OCI-LY3 (cell line): ENCODE measurements at regions not wholly inside any gene's neighbourhood (a gene's known extent, or its start where the extent isn't known, plus 50 kb on each side); places are given as distances from the start of the nearest gene placed in this dataset.

Experiments used
- H2AFZ ChIP-seq: fragments of 200-600, 300-600 bp; shearing (Covaris generic); 2 replicates; pipeline ENCODE4 v1.6.0; 2014; ENCODE audit warnings: antibody characterized with exemption, low read depth, low read length
- H3K27ac ChIP-seq: fragments of 200-600, 300-600 bp; sonication (generic); 2 replicates; pipeline ENCODE4 v1.5.1; 2014; ENCODE audit warnings: mild to moderate bottlenecking, low read length, moderate library complexity, mixed read lengths
- H3K27me3 ChIP-seq: fragments of 200-600, 300-600 bp; sonication (generic); 2 replicates; pipeline ENCODE4 v1.6.1; 2014; ENCODE audit warnings: low read depth, low read length, mixed read lengths
- H3K36me3 ChIP-seq: fragments of 200-600, 300-600 bp; sonication (generic); replicated peaks from 2 replicates; pipeline ENCODE3; 2014; ENCODE audit warnings: low read depth, low read length, mixed read lengths
- H3K4me1 ChIP-seq: fragments of 300-600, 200-600 bp; sonication (generic); 2 replicates; pipeline ENCODE4 v1.6.1; 2014; ENCODE audit warnings: low read length, mixed read lengths
- H3K4me2 ChIP-seq: fragments of 200-600, 300-600 bp; sonication (generic); 2 replicates; pipeline ENCODE4 v1.6.1; 2014; ENCODE audit warnings: low read length, mixed read lengths
- H3K4me3 ChIP-seq: fragments of 300-600, 200-600 bp; sonication (generic); 2 replicates; pipeline ENCODE4 v1.5.1; 2014; ENCODE audit warnings: antibody characterized with exemption, mild to moderate bottlenecking, low read length, moderate library complexity
- H3K79me2 ChIP-seq: fragments of 300-600, 200-600 bp; shearing (Covaris generic); 2 replicates; pipeline ENCODE4 v1.6.1; 2014; ENCODE audit warnings: mild to moderate bottlenecking, low read length, mixed read lengths
- H3K9ac ChIP-seq: fragments of 300-600, 200-600 bp; shearing (Covaris generic); 2 replicates; pipeline ENCODE4 v1.6.0; 2014; ENCODE audit warnings: mild to moderate bottlenecking, low read length, moderate library complexity
- H3K9me3 ChIP-seq: fragments of 200-600, 300-600 bp; shearing (Covaris generic); 2 replicates; pipeline ENCODE4 v1.6.1; 2014; ENCODE audit warnings: low read length, mixed read lengths; ENCODE audit not compliant: insufficient read depth
- H4K20me1 ChIP-seq: fragments of 200-600, 300-600 bp; sonication (generic); 2 replicates; pipeline ENCODE4 v1.6.1; 2016; ENCODE audit warnings: low read length, mixed read lengths; ENCODE audit not compliant: insufficient read depth
- CTCF ChIP-seq: fragments of 200-600, 300-600 bp; sonication (generic); IDR thresholded peaks from 2 replicates; pipeline ENCODE4 v1.5.1; 2014; ENCODE audit warnings: antibody characterized with exemption, low read length, low read depth
- EZH2phosphoT487 ChIP-seq: fragments of 200-600 bp; shearing (Covaris generic); IDR thresholded peaks from 2 replicates; pipeline ENCODE4 v1.6.1; 2018; ENCODE audit warnings: antibody characterized with exemption, mixed run types, low read depth

GRCh38 chr1:100624886-100625610 is 87.1 kb downstream of the GPR88 start:
- no peak overlapping the region for H3K4me2 ChIP-seq
- no peak overlapping the region for H2AFZ ChIP-seq
- H3K79me2 ChIP-seq: no peaks in the 10 kb centered on the region
- H3K9ac ChIP-seq: no peak overlapping the region
- H3K9me3 ChIP-seq: no peaks in the 10 kb centered on the region
- TF ChIP-seq CTCF: no peak
- no peak for TF ChIP-seq EZH2phosphoT487
- no peaks in the 10 kb centered on the region for H3K36me3 ChIP-seq
- H3K27me3 ChIP-seq: no peaks in the 10 kb centered on the region
- no peak overlapping the region for H3K27ac ChIP-seq
- no peaks in the 10 kb centered on the region for H4K20me1 ChIP-seq
- no peak overlapping the region for H3K4me3 ChIP-seq
- peaks cover 4% of the 10 kb centered on the region for H3K4me1 ChIP-seq

- Histone ChIP-seq H3K4me2 (no peak overlapping the region), H3K9ac (no peak overlapping the region), H4K20me1 (no peaks in the 10 kb centered on the region), H3K27ac (no peak overlapping the region), H3K79me2 (no peaks in the 10 kb centered on the region), H3K27me3 (no peaks in the 10 kb centered on the region), H3K4me1 (peaks cover 4% of the 10 kb centered on the region), H3K9me3 (no peaks in the 10 kb centered on the region), H2AFZ (no peak overlapping the region), H3K36me3 (no peaks in the 10 kb centered on the region), H3K4me3 (no peak overlapping the region)
- no peak for TF ChIP-seq CTCF
- no peak for TF ChIP-seq EZH2phosphoT487
These were observed 88.5 kb downstream of the GPR88 start for GRCh38 chr1:100626397-100626796.

- H3K4me2 ChIP-seq: no peak overlapping the region
- no peaks in the 10 kb centered on the region for H4K20me1 ChIP-seq
- peaks cover 4% of the 10 kb centered on the region for H3K4me1 ChIP-seq
- H3K79me2 ChIP-seq: no peaks in the 10 kb centered on the region
- H3K27me3 ChIP-seq: no peaks in the 10 kb centered on the region
- H3K9me3 ChIP-seq: no peaks in the 10 kb centered on the region
- TF ChIP-seq CTCF: no peak
- no peak for TF ChIP-seq EZH2phosphoT487
- H3K9ac ChIP-seq: no peak overlapping the region
- H2AFZ ChIP-seq: no peak overlapping the region
- no peak overlapping the region for H3K27ac ChIP-seq
- H3K4me3 ChIP-seq: no peak overlapping the region
- H3K36me3 ChIP-seq: no peaks in the 10 kb centered on the region
These were observed 89.2 kb downstream of the GPR88 start for GRCh38 chr1:100627054-100627716.

GRCh38 chr1:100627936-100628335 is 90.0 kb downstream of the GPR88 start:
- no peak overlapping the region for H3K27ac ChIP-seq
- H3K9ac ChIP-seq: no peak overlapping the region
- H3K9me3 ChIP-seq: no peaks in the 10 kb centered on the region
- no peak overlapping the region for H3K4me3 ChIP-seq
- H3K4me1 ChIP-seq: peaks cover 4% of the 10 kb centered on the region
- TF ChIP-seq EZH2phosphoT487: no peak
- TF ChIP-seq CTCF: no peak
- H3K79me2 ChIP-seq: no peaks in the 10 kb centered on the region
- H3K36me3 ChIP-seq: no peaks in the 10 kb centered on the region
- no peaks in the 10 kb centered on the region for H4K20me1 ChIP-seq
- no peaks in the 10 kb centered on the region for H3K27me3 ChIP-seq
- H2AFZ ChIP-seq: no peak overlapping the region
- H3K4me2 ChIP-seq: no peak overlapping the region
